OCI-LY7 (cell line): ENCODE measurements at regions not wholly inside any gene's neighbourhood (a gene's known extent, or its start where the extent isn't known, plus 50 kb on each side); places are given as distances from the start of the nearest gene placed in this dataset.

Source experiments
- EZH2phosphoT487 ChIP-seq: fragments of 200-600 bp; sonication (generic); IDR thresholded peaks from 2 replicates; pipeline ENCODE4 v1.6.1; 2018; ENCODE audit warnings: low read depth, borderline replicate concordance, mild to moderate bottlenecking, mixed run types, antibody characterized with exemption, low read length, moderate library complexity, mixed read lengths
- TF ChIP-seq, protein P1 (sequence below): fragments of 200-600 bp; sonication (generic); conservative IDR thresholded peaks from 2 replicates; pipeline ENCODE4 v1.5.1; 2014; ENCODE audit warnings: mild to moderate bottlenecking, antibody characterized with exemption, low read length, moderate library complexity, mixed read lengths

DNA sequence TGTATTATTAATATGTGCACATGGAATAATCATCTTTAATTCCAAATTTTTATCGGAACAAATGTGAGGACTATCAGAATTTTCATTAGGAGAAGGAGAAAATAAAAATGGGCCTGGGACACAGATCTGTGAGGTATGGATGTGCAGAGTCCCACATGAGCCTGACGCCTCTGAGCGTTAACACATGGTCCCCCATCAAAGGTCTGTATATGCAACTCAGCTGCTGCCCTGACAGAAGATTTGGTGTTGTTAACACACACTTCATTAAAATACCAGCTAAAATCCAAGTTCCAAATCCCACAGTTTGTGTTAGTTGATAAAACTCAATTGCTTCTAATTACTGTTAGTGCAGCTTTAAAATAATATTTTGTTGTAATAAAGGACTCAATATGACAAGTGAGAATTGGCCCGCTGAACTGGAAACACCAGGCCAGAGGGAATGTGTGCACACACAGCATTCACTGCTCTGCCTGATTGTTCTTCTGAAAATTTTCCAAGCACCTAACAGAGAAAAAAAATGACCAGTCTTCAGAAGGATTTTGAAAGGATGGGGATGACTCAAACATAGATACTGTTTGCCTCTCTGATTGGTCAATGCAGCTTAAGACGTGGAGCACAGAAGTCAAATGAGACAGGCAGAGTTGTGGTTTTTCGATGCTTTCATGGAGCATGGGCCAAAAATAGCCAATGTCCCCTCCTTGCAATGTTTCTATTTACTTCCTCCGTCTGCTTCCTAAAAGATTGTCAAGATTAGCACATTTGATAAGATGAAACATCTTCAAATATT lies 266.6 kb downstream of the NKX6-1 start:
- TF ChIP-seq, protein P1, sequence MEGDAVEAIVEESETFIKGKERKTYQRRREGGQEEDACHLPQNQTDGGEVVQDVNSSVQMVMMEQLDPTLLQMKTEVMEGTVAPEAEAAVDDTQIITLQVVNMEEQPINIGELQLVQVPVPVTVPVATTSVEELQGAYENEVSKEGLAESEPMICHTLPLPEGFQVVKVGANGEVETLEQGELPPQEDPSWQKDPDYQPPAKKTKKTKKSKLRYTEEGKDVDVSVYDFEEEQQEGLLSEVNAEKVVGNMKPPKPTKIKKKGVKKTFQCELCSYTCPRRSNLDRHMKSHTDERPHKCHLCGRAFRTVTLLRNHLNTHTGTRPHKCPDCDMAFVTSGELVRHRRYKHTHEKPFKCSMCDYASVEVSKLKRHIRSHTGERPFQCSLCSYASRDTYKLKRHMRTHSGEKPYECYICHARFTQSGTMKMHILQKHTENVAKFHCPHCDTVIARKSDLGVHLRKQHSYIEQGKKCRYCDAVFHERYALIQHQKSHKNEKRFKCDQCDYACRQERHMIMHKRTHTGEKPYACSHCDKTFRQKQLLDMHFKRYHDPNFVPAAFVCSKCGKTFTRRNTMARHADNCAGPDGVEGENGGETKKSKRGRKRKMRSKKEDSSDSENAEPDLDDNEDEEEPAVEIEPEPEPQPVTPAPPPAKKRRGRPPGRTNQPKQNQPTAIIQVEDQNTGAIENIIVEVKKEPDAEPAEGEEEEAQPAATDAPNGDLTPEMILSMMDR = no peak
- TF ChIP-seq EZH2phosphoT487 = no peak
